HG03439 (cell line): ENCODE measurements at regions not wholly inside any gene's neighbourhood (a gene's known extent, or its start where the extent isn't known, plus 50 kb on each side); places are given as distances from the start of the nearest gene placed in this dataset.
"Not testable (repeated sequence)": the region's sequence is repeated elsewhere in the genome, so short reads cannot be mapped to it uniquely, and the experiment has no call there.

Experiments
- ATAC-seq: cut with Tn5 transposase; IDR thresholded peaks from one replicate; pipeline ENCODE4 v1.9.1; 2021; ENCODE audit warnings: mild to moderate bottlenecking, moderate library complexity; ENCODE audit not compliant: unreplicated experiment

GRCh38 chr3:22729981-22730380 lies 473.1 kb upstream of the UBE2E2 start:
- no peak for ATAC-seq

GRCh38 chr3:22730701-22731100 lies 472.4 kb upstream of the UBE2E2 start:
- no peak for ATAC-seq

GRCh38 chr3:22731901-22732300 lies 471.2 kb upstream of the UBE2E2 start:
- ATAC-seq: no peak

- ATAC-seq: no peak
Measured at GRCh38 chr3:22732641-22733040, 470.5 kb upstream of the UBE2E2 start.

GRCh38 chr3:22734207-22734606 lies 468.9 kb upstream of the UBE2E2 start:
- ATAC-seq: no peak

GRCh38 chr3:22734756-22735155 lies 468.4 kb upstream of the UBE2E2 start:
- no peak for ATAC-seq

GRCh38 chr3:22735373-22735772 lies 467.8 kb upstream of the UBE2E2 start:
- no peak for ATAC-seq

- not testable (repeated sequence) for ATAC-seq
Measured at GRCh38 chr3:22743386-22743785, 459.7 kb upstream of the UBE2E2 start.

- ATAC-seq: no peak
Measured at GRCh38 chr3:22745321-22745720, 457.8 kb upstream of the UBE2E2 start.

GRCh38 chr3:22746221-22746620 lies 456.9 kb upstream of the UBE2E2 start:
- no peak for ATAC-seq

GRCh38 chr3:22748453-22749045 lies 454.6 kb upstream of the UBE2E2 start:
- no peak for ATAC-seq

GRCh38 chr3:22759636-22760310 lies 443.4 kb upstream of the UBE2E2 start:
- ATAC-seq: no peak

- no peak for ATAC-seq
Measured at GRCh38 chr3:22765679-22766078, 437.4 kb upstream of the UBE2E2 start.

- no peak for ATAC-seq
Measured at GRCh38 chr3:22777834-22778233, 425.3 kb upstream of the UBE2E2 start.

GRCh38 chr3:22779737-22780136 lies 423.4 kb upstream of the UBE2E2 start:
- no peak for ATAC-seq

- ATAC-seq: no peak
Measured at GRCh38 chr3:22792533-22792932, 410.6 kb upstream of the UBE2E2 start.

GRCh38 chr3:22795917-22796316 lies 407.2 kb upstream of the UBE2E2 start:
- ATAC-seq: no peak

GRCh38 chr3:22798461-22798860 lies 404.7 kb upstream of the UBE2E2 start:
- ATAC-seq: no peak

- no peak for ATAC-seq
Measured at GRCh38 chr3:22819209-22819608, 383.9 kb upstream of the UBE2E2 start.

GRCh38 chr3:22835041-22835440 lies 368.1 kb upstream of the UBE2E2 start:
- no peak for ATAC-seq

- no peak for ATAC-seq
Measured at GRCh38 chr3:22836131-22836530, 367.0 kb upstream of the UBE2E2 start.

- no peak for ATAC-seq
Measured at GRCh38 chr3:22843854-22844253, 359.3 kb upstream of the UBE2E2 start.

GRCh38 chr3:22846566-22846965 lies 356.6 kb upstream of the UBE2E2 start:
- no peak for ATAC-seq
